ENCODE measurements at regions not wholly inside any gene's neighbourhood (a gene's known extent, or its start where the extent isn't known, plus 50 kb on each side); places are given as distances from the start of the nearest gene placed in this dataset.

DNA sequence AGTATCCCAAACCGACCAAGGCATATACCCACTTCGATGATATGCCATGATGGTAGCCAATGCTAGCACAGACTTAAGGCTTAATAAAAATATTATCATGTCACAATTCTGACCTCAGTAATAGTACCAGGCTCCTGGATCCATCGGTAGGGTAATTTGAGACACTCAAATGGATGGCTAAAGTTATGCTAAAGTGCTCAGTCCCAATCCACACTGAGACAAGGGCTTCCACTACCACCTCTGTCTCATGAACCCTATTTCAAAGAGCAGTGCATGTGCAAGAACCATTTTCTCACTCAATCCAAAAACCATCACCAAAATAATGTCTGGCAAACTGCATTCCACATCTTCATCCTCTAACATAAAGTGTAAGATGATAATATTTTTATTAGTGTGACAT is 122.4 kb upstream of the KRR1 start:
- Histone ChIP-seq H3K4me3 (no peak overlapping the region), H3K4me1 (no peaks in the 10 kb centered on the region), H3K9me3 (no peaks in the 10 kb centered on the region), H3K27me3 (no peaks in the 10 kb centered on the region), H3K36me3 (no peaks in the 10 kb centered on the region), H3K27ac (no peak overlapping the region)
- DNase-seq (ENCODE audit: extremely low spot score in 2 of 2), result no peak
- intact Hi-C loops (cut with DNase I), result no loop called here
- TF ChIP-seq POLR2A (IDR thresholded peaks at IDR 0.05), result no peak
- TF ChIP-seq, protein P1, sequence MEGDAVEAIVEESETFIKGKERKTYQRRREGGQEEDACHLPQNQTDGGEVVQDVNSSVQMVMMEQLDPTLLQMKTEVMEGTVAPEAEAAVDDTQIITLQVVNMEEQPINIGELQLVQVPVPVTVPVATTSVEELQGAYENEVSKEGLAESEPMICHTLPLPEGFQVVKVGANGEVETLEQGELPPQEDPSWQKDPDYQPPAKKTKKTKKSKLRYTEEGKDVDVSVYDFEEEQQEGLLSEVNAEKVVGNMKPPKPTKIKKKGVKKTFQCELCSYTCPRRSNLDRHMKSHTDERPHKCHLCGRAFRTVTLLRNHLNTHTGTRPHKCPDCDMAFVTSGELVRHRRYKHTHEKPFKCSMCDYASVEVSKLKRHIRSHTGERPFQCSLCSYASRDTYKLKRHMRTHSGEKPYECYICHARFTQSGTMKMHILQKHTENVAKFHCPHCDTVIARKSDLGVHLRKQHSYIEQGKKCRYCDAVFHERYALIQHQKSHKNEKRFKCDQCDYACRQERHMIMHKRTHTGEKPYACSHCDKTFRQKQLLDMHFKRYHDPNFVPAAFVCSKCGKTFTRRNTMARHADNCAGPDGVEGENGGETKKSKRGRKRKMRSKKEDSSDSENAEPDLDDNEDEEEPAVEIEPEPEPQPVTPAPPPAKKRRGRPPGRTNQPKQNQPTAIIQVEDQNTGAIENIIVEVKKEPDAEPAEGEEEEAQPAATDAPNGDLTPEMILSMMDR (IDR thresholded peaks at IDR 0.05), result no peak
- no peak for TF ChIP-seq POLR2AphosphoS5 (IDR thresholded peaks at IDR 0.05; ENCODE audit: insufficient read depth in 1 of 2, low read depth in 1 of 2)

DNA sequence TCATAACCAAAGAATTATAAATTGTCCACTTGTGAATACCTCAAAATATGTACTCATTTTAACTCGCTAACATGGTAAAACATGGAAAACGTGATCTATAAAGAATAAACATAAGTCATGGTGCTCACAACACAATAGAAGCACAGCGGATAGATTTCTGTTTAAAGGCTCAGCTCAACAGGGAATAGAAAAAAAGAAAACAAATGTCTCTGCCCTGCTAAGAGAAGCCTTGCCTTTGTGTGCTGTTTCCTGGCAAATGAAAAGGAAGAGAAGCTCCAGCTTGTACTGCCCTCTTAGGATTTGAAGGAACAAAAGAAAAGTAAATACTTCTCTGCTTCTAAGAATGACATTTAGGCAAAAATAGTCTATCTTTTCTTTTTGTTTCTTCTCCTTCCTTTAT is 121.0 kb upstream of the KRR1 start:
- H3K36me3 ChIP-seq, result no peaks in the 10 kb centered on the region
- TF ChIP-seq POLR2A (IDR thresholded peaks at IDR 0.05), result no peak
- no peak for TF ChIP-seq POLR2AphosphoS5 (IDR thresholded peaks at IDR 0.05; ENCODE audit: insufficient read depth in 1 of 2, low read depth in 1 of 2)
- TF ChIP-seq, protein P1 (IDR thresholded peaks at IDR 0.05), result no peak
- no peaks in the 10 kb centered on the region for H3K9me3 ChIP-seq
- intact Hi-C loops (cut with DNase I), result no loop called here
- no peak overlapping the region for H3K4me3 ChIP-seq
- no peaks in the 10 kb centered on the region for H3K4me1 ChIP-seq
- no peak overlapping the region for H3K27ac ChIP-seq
- no peak for DNase-seq (ENCODE audit: extremely low spot score in 2 of 2)
- no peaks in the 10 kb centered on the region for H3K27me3 ChIP-seq

DNA sequence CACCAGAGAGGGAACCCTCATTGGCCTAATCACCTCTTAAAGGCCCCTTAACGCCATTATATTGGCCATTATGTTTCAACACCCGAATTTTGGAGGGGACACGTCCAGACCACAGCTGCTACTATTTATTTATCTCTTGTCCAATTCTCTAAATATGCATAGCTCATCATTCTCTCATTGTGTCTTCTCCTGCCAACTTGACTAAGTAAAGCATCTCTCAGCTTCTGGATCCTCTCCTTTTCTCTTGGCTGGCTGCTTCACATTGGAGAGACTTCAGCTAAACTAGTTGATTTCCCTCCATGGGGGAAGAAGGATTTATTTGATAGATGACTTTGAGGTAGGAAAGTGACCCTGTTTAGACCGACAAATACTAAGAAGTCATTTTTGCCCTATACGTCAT is 120.4 kb upstream of the KRR1 start:
- H3K27ac ChIP-seq, result no peak overlapping the region
- no peaks in the 10 kb centered on the region for H3K36me3 ChIP-seq
- H3K4me3 ChIP-seq, result no peak overlapping the region
- no peak for TF ChIP-seq POLR2A (IDR thresholded peaks at IDR 0.05)
- TF ChIP-seq, protein P1 (IDR thresholded peaks at IDR 0.05), result no peak
- no peak for TF ChIP-seq POLR2AphosphoS5 (IDR thresholded peaks at IDR 0.05; ENCODE audit: insufficient read depth in 1 of 2, low read depth in 1 of 2)
- no peaks in the 10 kb centered on the region for H3K9me3 ChIP-seq
- no peaks in the 10 kb centered on the region for H3K4me1 ChIP-seq
- no peak for DNase-seq (ENCODE audit: extremely low spot score in 2 of 2)
- intact Hi-C loops (cut with DNase I), result no loop called here
- H3K27me3 ChIP-seq, result no peaks in the 10 kb centered on the region

DNA sequence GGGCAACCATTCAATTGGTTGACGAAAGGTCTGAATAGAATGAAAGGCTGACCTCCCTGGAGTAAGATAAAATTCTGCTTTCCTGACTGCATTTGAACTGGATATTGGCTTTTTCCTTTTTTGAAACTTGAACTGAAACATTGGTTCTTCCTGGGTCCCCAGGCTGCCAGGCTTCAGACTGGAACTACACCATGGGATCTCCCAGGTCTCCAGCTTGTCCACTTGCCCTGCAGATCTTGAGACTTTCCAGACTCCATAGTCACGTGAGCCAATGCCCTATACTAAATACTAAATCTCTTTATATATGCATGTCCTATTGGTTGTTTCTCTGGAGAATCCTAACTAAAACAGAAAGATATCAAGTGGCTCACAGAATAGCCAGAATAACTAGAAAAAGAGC is 118.7 kb upstream of the KRR1 start:
- TF ChIP-seq, protein P1 (IDR thresholded peaks at IDR 0.05), result no peak
- no peak for TF ChIP-seq POLR2A (IDR thresholded peaks at IDR 0.05)
- no peak for TF ChIP-seq POLR2AphosphoS5 (IDR thresholded peaks at IDR 0.05; ENCODE audit: insufficient read depth in 1 of 2, low read depth in 1 of 2)
- Histone ChIP-seq H3K4me1 (no peaks in the 10 kb centered on the region), H3K4me3 (no peak overlapping the region), H3K27me3 (no peaks in the 10 kb centered on the region), H3K36me3 (no peaks in the 10 kb centered on the region), H3K9me3 (no peaks in the 10 kb centered on the region), H3K27ac (no peak overlapping the region)
- intact Hi-C loops (cut with DNase I), result no loop called here
- DNase-seq (ENCODE audit: extremely low spot score in 2 of 2), result no peak

DNA sequence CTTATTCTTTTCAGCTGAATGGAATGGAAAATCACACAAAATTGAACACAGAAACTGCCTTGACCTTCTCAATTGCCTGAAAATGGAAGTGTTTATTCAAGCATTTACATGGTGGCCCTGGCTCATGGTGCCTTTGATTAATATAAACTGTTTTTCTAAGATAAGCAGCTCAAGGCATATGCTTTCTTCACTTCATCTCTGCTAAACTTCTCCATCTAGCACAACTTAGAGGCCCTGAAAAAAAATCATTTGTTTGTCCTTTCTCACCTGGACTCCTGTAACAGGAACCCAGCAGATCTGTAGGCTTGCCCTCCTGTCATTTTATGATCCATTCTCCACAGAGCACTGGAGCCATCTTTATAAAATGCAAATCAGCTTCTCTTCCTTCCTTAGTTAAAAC is 117.5 kb upstream of the KRR1 start:
- Histone ChIP-seq H3K36me3 (no peaks in the 10 kb centered on the region), H3K4me1 (no peaks in the 10 kb centered on the region), H3K27me3 (no peaks in the 10 kb centered on the region), H3K9me3 (no peaks in the 10 kb centered on the region), H3K27ac (no peak overlapping the region), H3K4me3 (no peak overlapping the region)
- TF ChIP-seq POLR2AphosphoS5 (IDR thresholded peaks at IDR 0.05; ENCODE audit: insufficient read depth in 1 of 2, low read depth in 1 of 2) (no peak), POLR2A (IDR thresholded peaks at IDR 0.05) (no peak)
- TF ChIP-seq, protein P1 (IDR thresholded peaks at IDR 0.05), result no peak
- no peak for DNase-seq (ENCODE audit: extremely low spot score in 2 of 2)
- intact Hi-C loops (cut with DNase I), result no loop called here

Data from vagina (tissue), 2 donors.